ENCODE measurements at regions not wholly inside any gene's neighbourhood (a gene's known extent, or its start where the extent isn't known, plus 50 kb on each side); places are given as distances from the start of the nearest gene placed in this dataset.

DNA sequence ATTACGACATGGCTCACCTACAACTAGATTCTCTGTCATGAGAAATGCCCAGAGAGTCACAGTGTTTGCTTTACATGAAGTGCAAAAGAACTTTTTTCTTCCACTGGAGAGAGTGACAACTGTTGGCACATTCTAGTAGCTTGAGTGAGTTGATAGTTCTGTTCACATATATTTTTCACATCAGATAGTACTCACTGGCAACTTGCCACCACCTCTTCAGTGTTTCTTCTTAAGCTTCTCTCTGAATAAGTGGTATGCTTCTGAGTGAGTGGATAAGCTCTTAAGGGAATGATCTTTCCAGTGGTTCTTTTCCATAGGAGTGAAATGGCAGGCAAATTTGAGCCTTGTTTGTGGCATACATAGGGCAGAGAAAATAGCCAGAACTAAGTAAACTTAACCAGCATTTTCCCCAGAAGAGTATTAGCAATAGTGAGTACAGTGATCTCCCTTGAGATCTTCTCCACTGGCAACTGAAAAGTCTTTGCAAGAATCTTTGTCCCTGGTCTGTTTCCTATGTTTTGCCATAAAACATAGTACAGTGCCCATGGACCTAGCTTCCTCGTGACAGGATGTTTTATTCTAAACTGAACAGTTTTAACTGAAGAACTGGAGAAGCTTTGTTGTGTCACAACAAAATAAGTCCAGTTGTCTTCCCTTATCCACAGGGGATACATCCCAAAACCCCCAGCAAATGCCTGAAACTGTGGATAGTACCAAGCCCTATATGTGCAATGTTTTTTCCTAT, 125.4 kb upstream of the CDK13 start:
- TF ChIP-seq, protein P1, sequence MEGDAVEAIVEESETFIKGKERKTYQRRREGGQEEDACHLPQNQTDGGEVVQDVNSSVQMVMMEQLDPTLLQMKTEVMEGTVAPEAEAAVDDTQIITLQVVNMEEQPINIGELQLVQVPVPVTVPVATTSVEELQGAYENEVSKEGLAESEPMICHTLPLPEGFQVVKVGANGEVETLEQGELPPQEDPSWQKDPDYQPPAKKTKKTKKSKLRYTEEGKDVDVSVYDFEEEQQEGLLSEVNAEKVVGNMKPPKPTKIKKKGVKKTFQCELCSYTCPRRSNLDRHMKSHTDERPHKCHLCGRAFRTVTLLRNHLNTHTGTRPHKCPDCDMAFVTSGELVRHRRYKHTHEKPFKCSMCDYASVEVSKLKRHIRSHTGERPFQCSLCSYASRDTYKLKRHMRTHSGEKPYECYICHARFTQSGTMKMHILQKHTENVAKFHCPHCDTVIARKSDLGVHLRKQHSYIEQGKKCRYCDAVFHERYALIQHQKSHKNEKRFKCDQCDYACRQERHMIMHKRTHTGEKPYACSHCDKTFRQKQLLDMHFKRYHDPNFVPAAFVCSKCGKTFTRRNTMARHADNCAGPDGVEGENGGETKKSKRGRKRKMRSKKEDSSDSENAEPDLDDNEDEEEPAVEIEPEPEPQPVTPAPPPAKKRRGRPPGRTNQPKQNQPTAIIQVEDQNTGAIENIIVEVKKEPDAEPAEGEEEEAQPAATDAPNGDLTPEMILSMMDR (IDR thresholded peaks at IDR 0.05) = no peak
- TF ChIP-seq TCF7L2 (IDR thresholded peaks at IDR 0.05; ENCODE audit: low read depth, low read length) (no peak), POLR2AphosphoS5 (IDR thresholded peaks at IDR 0.05; ENCODE audit: low read depth, low read length) (no peak), REST (IDR thresholded peaks at IDR 0.05; ENCODE audit: insufficient read depth in 1 of 2, low read depth in 2 of 2, low read length in 1 of 2) (no peak), SIN3A (IDR thresholded peaks at IDR 0.05; ENCODE audit: borderline replicate concordance, insufficient read depth, low read depth, low read length) (no peak)

All from Panc1 (cell line).